ENCODE measurements at regions not wholly inside any gene's neighbourhood (a gene's known extent, or its start where the extent isn't known, plus 50 kb on each side); places are given as distances from the start of the nearest gene placed in this dataset.

- TF ChIP-seq CTCF (IDR thresholded peaks at IDR 0.05) (no peak), POLR2A (IDR thresholded peaks at IDR 0.05) (no peak)
These were observed 942.9 kb upstream of the LRRN3 start for GRCh38 chr7:110148054-110148453.

Data from right lobe of liver (tissue), 4 donors.